GM12878 (cell line): ENCODE measurements at regions not wholly inside any gene's neighbourhood (a gene's known extent, or its start where the extent isn't known, plus 50 kb on each side); places are given as distances from the start of the nearest gene placed in this dataset.

ENCODE experiments used
- ATAC-seq: fragments of 200-7000 bp; cut with Tn5 transposase; 3 replicates; pipeline ENCODE4 v1.9.1; 2020; ENCODE audit warnings: mild to moderate bottlenecking, moderate library complexity
- BruUV-seq: library from RNA; stranded (reverse); fragments of 400-500 nt; replicated peaks from 2 replicates; lab custom pipeline; 2021; lab: Mats Ljungman, UMichigan
- CTCF ChIA-PET: fragments of 300-600 bp; sonication (Branson Sonifier 250); formaldehyde crosslinking; extraction: SDS; loops from one replicate; lab custom pipeline; 2021; ENCODE audit warnings: inconsistent platforms; lab: Yijun Ruan, JAX
- POLR2A ChIA-PET: fragments of 350-600 bp; formaldehyde crosslinking; extraction: SDS; loops from one replicate; lab custom pipeline; 2021; ENCODE audit warnings: inconsistent platforms; lab: Charles Lee
- RAD21 ChIA-PET: fragments of 300-600 bp; sonication (Branson Sonifier 250); formaldehyde crosslinking; loops from one replicate; lab custom pipeline; 2023; ENCODE audit warnings: antibody characterized with exemption; ENCODE audit not compliant: unreplicated experiment; lab: Charles Lee
- SMC1A ChIA-PET: fragments of 300-600 bp; sonication (Branson Sonifier 250); formaldehyde crosslinking; loops from one replicate; lab custom pipeline; 2023; ENCODE audit not compliant: unreplicated experiment, uncharacterized antibody; lab: Charles Lee
- DNase-seq: peaks from one replicate; pipeline ENCODE4 v3.0.0-alpha.2; 2011; ENCODE audit warnings: low read depth, low spot score
- FAIRE-seq: peaks from 3 replicates; lab custom pipeline; 2011; peaks lifted over from hg19 to GRCh38; lab: Jason Lieb, UNC
- H2AFZ ChIP-seq: 2 replicates; pipeline ENCODE4 v1.6.0; 2011; ENCODE audit warnings: low read depth, low read length, control low read depth; ENCODE audit not compliant: control insufficient read depth
- H3K27ac ChIP-seq: 2 replicates; pipeline ENCODE4 v1.5.1; 2011; ENCODE audit warnings: control low read depth; ENCODE audit not compliant: control insufficient read depth, insufficient read depth
- H3K27me3 ChIP-seq, 2 experiments: replicated peaks in 1 of 2; 2 replicates each; pipeline versions ENCODE4 v1.6.0 to v1.6.1; 2011; ENCODE audit warnings: low read length in 1 of 2; ENCODE audit not compliant: control insufficient read depth in 2 of 2, insufficient read depth in 2 of 2
- H3K36me3 ChIP-seq, 2 experiments: 2 replicates each; pipeline ENCODE4 v1.5.1; 2011; ENCODE audit warnings: low read length in 1 of 2; ENCODE audit not compliant: control insufficient read depth in 2 of 2, insufficient read depth in 2 of 2
- H3K4me1 ChIP-seq: 2 replicates; pipeline ENCODE4 v1.6.1; 2011; ENCODE audit warnings: mild to moderate bottlenecking, low read length, moderate library complexity, mixed read lengths; ENCODE audit not compliant: control insufficient read depth, insufficient read depth
- H3K4me2 ChIP-seq: 2 replicates; pipeline ENCODE4 v1.6.0; 2011; ENCODE audit warnings: control low read depth; ENCODE audit not compliant: control insufficient read depth, insufficient read depth
- H3K4me3 ChIP-seq: fragments of 200-600 bp; sonication (generic); 2 replicates; pipeline ENCODE4 v1.5.1; 2016
- H3K79me2 ChIP-seq: 2 replicates; pipeline ENCODE4 v1.6.0; 2011; ENCODE audit warnings: low read length; ENCODE audit not compliant: control insufficient read depth, insufficient read depth
- H3K9ac ChIP-seq: 2 replicates; pipeline ENCODE4 v1.8.0; 2011; ENCODE audit warnings: low read length, control low read depth, mixed read lengths; ENCODE audit not compliant: control insufficient read depth, insufficient read depth
- H3K9me3 ChIP-seq: replicated peaks from 3 replicates; pipeline ENCODE4 v1.5.1; 2011; ENCODE audit warnings: mild to moderate bottlenecking, low read length; ENCODE audit not compliant: control insufficient read depth, insufficient read depth
- H4K20me1 ChIP-seq: 2 replicates; pipeline ENCODE4 v1.6.0; 2011; ENCODE audit not compliant: control insufficient read depth, insufficient read depth
- KAT2A ChIP-seq: conservative IDR thresholded peaks from 2 replicates; pipeline ENCODE4 v1.6.1; 2011; ENCODE audit warnings: low read depth, low read length; ENCODE audit not compliant: control insufficient read depth
- NFYA ChIP-seq: IDR thresholded peaks from 2 replicates; pipeline ENCODE4 v1.6.1; 2011; ENCODE audit warnings: low read depth, mild to moderate bottlenecking, low read length, improper control_type of control experiment, borderline replicate concordance
- RBBP5 ChIP-seq: fragments of 200-600 bp; sonication (generic); conservative IDR thresholded peaks from 2 replicates; pipeline ENCODE4 v1.6.1; 2016
- SREBF2 ChIP-seq: IDR thresholded peaks from 2 replicates; pipeline ENCODE4 v1.6.1; 2012; ENCODE audit warnings: mild to moderate bottlenecking, low read length
- ZBED1 ChIP-seq: IDR thresholded peaks from 2 replicates; pipeline ENCODE4 v1.6.1; 2016; ENCODE audit warnings: borderline replicate concordance
- WGBS: methylation state at CpG from one replicate; pipeline ENCODE4 v1.1.6; 2016; ENCODE audit warnings: low lambda C conversion rate; ENCODE audit not compliant: insufficient replicate concordance, insufficient coverage; ENCODE audit errors: missing lambda C conversion rate; 5-methylcytosine and 5-hydroxymethylcytosine counted together
- in situ Hi-C: fragments of 300-500 bp; cut with MboI; formaldehyde crosslinking; loops from 9 replicates; pipeline ENCODE4 v1.14.3; 2018; ENCODE audit warnings: mixed read lengths
- intact Hi-C: fragments of 100-400 bp; cut with micrococcal nuclease; formaldehyde crosslinking; loops from one replicate; pipeline ENCODE4 v1.14.2; 2022; ENCODE audit not compliant: unreplicated experiment
- TF ChIP-seq, protein P1 (sequence below): fragments of 450-650 bp; IDR thresholded peaks from 2 replicates; pipeline ENCODE4 v1.6.1; 2018; ENCODE audit warnings: borderline replicate concordance, mild to moderate bottlenecking; ENCODE audit not compliant: partially characterized antibody
- TF ChIP-seq, protein P2 (sequence below): IDR thresholded peaks from 2 replicates; pipeline ENCODE4 v1.6.1; 2012; ENCODE audit warnings: low read depth, low read length, improper control_type of control experiment

DNA sequence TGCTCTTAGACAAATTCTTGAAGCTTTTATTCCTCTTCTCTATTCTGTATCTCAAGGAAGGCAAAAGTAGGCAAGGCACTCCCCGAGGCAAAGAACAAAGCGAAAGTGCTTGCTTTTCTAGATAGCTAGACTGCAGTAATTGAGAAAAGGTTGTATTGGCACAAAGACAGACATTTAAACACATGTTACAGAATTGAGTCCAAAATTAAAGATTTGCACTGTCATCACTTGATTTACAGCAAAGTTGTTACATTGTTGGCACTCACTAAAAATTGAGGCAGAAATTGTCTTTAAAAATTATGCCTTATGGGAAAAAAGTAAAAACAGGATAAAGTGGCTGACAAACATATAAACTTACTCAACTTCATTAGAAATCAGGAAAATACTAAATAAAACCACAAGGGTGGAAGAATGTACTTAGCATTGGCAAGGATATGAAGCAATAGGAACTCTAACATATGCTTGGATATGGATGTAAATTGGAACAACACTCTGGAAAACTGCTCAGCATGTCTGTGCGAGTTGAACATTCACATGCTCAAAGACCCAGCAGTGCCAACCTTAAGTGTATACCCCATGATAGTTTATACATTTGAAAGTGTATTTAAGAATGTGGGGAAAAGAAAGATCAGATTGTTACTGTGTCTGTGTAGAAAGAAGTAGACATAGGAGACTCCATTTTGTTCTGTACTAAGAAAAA is 491.3 kb downstream of the GLRX3 start (continued):
- TF ChIP-seq NFYA: no peak
- TF ChIP-seq ZBED1: no peak
- TF ChIP-seq SREBF2: no peak
- TF ChIP-seq KAT2A: no peak
- TF ChIP-seq, protein P1, sequence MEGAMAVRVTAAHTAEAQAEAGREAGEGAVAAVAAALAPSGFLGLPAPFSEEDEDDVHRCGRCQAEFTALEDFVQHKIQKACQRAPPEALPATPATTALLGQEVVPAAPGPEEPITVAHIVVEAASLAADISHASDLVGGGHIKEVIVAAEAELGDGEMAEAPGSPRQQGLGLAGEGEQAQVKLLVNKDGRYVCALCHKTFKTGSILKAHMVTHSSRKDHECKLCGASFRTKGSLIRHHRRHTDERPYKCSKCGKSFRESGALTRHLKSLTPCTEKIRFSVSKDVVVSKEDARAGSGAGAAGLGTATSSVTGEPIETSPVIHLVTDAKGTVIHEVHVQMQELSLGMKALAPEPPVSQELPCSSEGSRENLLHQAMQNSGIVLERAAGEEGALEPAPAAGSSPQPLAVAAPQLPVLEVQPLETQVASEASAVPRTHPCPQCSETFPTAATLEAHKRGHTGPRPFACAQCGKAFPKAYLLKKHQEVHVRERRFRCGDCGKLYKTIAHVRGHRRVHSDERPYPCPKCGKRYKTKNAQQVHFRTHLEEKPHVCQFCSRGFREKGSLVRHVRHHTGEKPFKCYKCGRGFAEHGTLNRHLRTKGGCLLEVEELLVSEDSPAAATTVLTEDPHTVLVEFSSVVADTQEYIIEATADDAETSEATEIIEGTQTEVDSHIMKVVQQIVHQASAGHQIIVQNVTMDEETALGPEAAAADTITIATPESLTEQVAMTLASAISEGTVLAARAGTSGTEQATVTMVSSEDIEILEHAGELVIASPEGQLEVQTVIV: no peak
- TF ChIP-seq, protein P2, sequence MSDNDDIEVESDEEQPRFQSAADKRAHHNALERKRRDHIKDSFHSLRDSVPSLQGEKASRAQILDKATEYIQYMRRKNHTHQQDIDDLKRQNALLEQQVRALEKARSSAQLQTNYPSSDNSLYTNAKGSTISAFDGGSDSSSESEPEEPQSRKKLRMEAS: no peak

DNA sequence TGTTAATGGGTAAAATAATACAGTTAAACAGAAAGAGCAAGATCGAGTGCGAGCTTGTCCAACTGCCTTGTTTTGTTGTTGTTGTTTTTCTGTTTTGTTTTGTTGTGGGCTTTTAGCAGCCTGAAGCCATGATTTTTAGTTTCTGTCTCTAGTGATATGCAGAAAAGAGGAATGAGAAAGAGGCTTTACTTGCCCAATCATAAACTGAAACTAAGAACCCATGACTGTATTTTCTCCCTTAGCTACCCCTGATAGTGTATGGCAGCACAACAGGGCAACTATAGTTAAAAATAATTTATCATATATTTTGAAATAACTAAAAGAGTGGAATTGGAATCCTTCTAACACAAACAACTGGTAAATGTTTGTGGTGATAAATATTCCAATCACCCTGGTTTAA is 493.9 kb downstream of the GLRX3 start:
- no peak overlapping the region for H3K27ac ChIP-seq
- no peak overlapping the region for H3K9ac ChIP-seq
- H3K79me2 ChIP-seq: no peaks in the 10 kb centered on the region
- no peak overlapping the region for H3K4me3 ChIP-seq
- WGBS: 6% methylated on average over 2 of the region's 2 CpGs
- ChIA-PET SMC1A (no interaction called here), POLR2A (no interaction called here), CTCF (no interaction called here), RAD21 (no interaction called here)
- H4K20me1 ChIP-seq: no peaks in the 10 kb centered on the region
- ATAC-seq (no peak), DNase-seq (no peak), FAIRE-seq (no peak)
- H3K36me3 ChIP-seq: no peaks in the 10 kb centered on the region
- TF ChIP-seq RBBP5: no peak
- no peak overlapping the region for H2AFZ ChIP-seq
- H3K27me3 ChIP-seq: no peaks in the 10 kb centered on the region
- H3K9me3 ChIP-seq: no peaks in the 10 kb centered on the region
- H3K4me1 ChIP-seq: no peaks in the 10 kb centered on the region
- intact Hi-C loops (no loop called here), in situ Hi-C loops (no loop called here)
- no TSS peak for BruUV-seq
- H3K4me2 ChIP-seq: no peak overlapping the region
